ENCODE measurements at regions not wholly inside any gene's neighbourhood (a gene's known extent, or its start where the extent isn't known, plus 50 kb on each side); places are given as distances from the start of the nearest gene placed in this dataset.

DNA sequence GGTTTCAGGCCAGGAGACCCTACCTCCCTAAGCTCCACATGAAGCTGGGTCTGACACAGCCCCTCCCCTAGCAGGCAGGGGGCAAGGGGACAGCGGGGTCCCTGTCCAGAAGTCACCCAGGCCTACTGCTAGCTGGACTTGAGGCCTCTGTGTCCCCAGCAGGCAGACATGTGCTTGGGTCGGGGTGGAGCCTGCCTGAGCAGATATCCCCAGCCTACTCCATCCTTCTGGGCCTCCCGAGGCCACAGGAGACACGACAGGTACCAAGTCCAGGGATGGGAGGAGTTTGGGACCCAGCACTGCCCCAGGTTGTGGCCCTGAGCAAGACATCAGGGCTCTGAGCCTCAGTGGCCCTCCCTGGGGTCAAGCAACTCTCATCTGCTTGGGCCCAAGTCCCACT lies 105.2 kb upstream of the EIF5 start:
- WGBS, 2 donors = 95 to 100% methylated on average over 1 to 4 of the region's 4 CpGs

GRCh38 chr14:103230021-103230420 lies 104.0 kb upstream of the EIF5 start:
- 95 to 96% methylated on average over 9 of the region's 9 CpGs for WGBS, 2 donors
- H3K9me3 ChIP-seq = no peaks in the 10 kb centered on the region
- intact Hi-C loops (cut with DNase I; ENCODE audit: low total_unique reads) = no loop called here
- no peak for DNase-seq
- no peaks in the 10 kb centered on the region for H3K27me3 ChIP-seq
- H3K4me3 ChIP-seq = no peak overlapping the region
- no peak for TF ChIP-seq POLR2A (IDR thresholded peaks at IDR 0.05)
- TF ChIP-seq CTCF (IDR thresholded peaks at IDR 0.05) = no peak
- H3K4me1 ChIP-seq = no peaks in the 10 kb centered on the region
- H3K27ac ChIP-seq = no peak overlapping the region
- H3K36me3 ChIP-seq (ENCODE audit: low read depth, missing control alignments) = no peaks in the 10 kb centered on the region

More for the DNA sequence above, 105.2 kb upstream of the EIF5 start:
- H3K9me3 ChIP-seq = no peaks in the 10 kb centered on the region
- no peaks in the 10 kb centered on the region for H3K36me3 ChIP-seq (ENCODE audit: low read depth, missing control alignments)
- no peak for DNase-seq
- H3K27ac ChIP-seq = no peak overlapping the region
- H3K4me1 ChIP-seq = no peaks in the 10 kb centered on the region
- no peaks in the 10 kb centered on the region for H3K27me3 ChIP-seq
- H3K4me3 ChIP-seq = no peak overlapping the region
- TF ChIP-seq CTCF (IDR thresholded peaks at IDR 0.05) = no peak
- TF ChIP-seq POLR2A (IDR thresholded peaks at IDR 0.05) = no peak
- intact Hi-C loops (cut with DNase I; ENCODE audit: low total_unique reads) = no loop called here

- Histone ChIP-seq H3K36me3 (ENCODE audit: low read depth, missing control alignments) (no peaks in the 10 kb centered on the region), H3K4me3 (no peak overlapping the region), H3K27me3 (no peaks in the 10 kb centered on the region), H3K27ac (no peak overlapping the region), H3K4me1 (no peaks in the 10 kb centered on the region), H3K9me3 (no peaks in the 10 kb centered on the region)
- no peak for DNase-seq
- intact Hi-C loops (cut with DNase I; ENCODE audit: low total_unique reads) = no loop called here
- no peak for TF ChIP-seq CTCF (IDR thresholded peaks at IDR 0.05)
- no peak for TF ChIP-seq POLR2A (IDR thresholded peaks at IDR 0.05)
- WGBS, 2 donors = 87 to 89% methylated on average over 12 to 16 of the region's 16 CpGs
These were observed 103.2 kb upstream of the EIF5 start for GRCh38 chr14:103230658-103231334.

- H3K36me3 ChIP-seq (ENCODE audit: low read depth, missing control alignments) = no peaks in the 10 kb centered on the region
- H3K4me3 ChIP-seq = no peak overlapping the region
- intact Hi-C loops (cut with DNase I; ENCODE audit: low total_unique reads) = no loop called here
- no peaks in the 10 kb centered on the region for H3K4me1 ChIP-seq
- H3K27ac ChIP-seq = no peak overlapping the region
- H3K9me3 ChIP-seq = no peaks in the 10 kb centered on the region
- H3K27me3 ChIP-seq = no peaks in the 10 kb centered on the region
- no peak for DNase-seq
- WGBS, 2 donors = 92 to 93% methylated on average over 16 to 22 of the region's 22 CpGs
- no peak for TF ChIP-seq CTCF (IDR thresholded peaks at IDR 0.05)
These were observed 102.5 kb upstream of the EIF5 start for GRCh38 chr14:103231376-103232019.

Data from testis (tissue), 2 donors.